IgD-negative memory B cell (primary cell): ENCODE measurements at regions not wholly inside any gene's neighbourhood (a gene's known extent, or its start where the extent isn't known, plus 50 kb on each side); places are given as distances from the start of the nearest gene placed in this dataset.

Experiments
- H3K27ac Mint-ChIP-seq, 3 donors: one replicate each; pipeline ENCODE4 v1.8.0; 2020 to 2022; ENCODE audit warnings: mild to moderate bottlenecking in 3 of 3, mixed read lengths in 3 of 3, moderate library complexity in 1 of 3
- H3K27me3 Mint-ChIP-seq: one replicate; pipeline ENCODE4 v1.8.0; 2021; ENCODE audit warnings: mixed read lengths
- H3K36me3 Mint-ChIP-seq: one replicate; pipeline ENCODE4 v1.8.0; 2020; ENCODE audit warnings: mild to moderate bottlenecking, mixed read lengths
- H3K4me1 Mint-ChIP-seq, 3 donors: one replicate each; pipeline ENCODE4 v1.8.0; 2020 to 2022; ENCODE audit warnings: mixed read lengths in 3 of 3, mild to moderate bottlenecking in 1 of 3
- H3K4me3 Mint-ChIP-seq, 4 donors: one replicate each; pipeline ENCODE4 v1.8.0; 2020 to 2022; ENCODE audit warnings: mild to moderate bottlenecking in 4 of 4, mixed read lengths in 4 of 4, moderate library complexity in 3 of 4
- H3K9me3 Mint-ChIP-seq, 3 donors: one replicate each; pipeline ENCODE4 v1.8.0; 2020 to 2021; ENCODE audit warnings: mixed read lengths in 3 of 3, mild to moderate bottlenecking in 1 of 3

DNA sequence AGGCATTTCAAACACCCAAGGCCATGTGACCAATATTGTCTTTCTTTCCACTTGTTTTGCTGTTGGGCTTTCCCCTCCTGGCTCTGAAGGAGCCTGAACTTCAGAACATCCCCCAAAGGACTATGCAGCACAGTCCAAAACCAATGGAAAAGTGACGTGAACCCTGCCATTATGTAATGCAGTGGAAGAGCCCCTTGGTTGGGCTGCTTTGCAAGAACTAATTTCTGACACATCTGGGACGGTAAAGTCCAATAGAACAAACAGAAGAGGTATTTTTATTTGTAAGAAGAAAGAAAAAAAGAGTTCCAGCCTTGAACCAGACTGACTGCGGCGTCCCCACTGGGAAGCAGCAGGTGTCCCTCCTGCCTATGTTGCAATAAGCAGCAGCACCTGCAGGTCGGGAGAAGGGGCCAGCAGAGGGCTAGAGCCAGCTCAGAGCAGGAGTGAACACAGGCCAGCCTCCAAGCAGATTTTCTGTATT, 116.7 kb downstream of the CDC7 start:
- H3K27me3 Mint-ChIP-seq: peaks cover 12% of the 10 kb centered on the region
- peak overlapping the region in 1 of 3 donors; percentile 29 for H3K27ac Mint-ChIP-seq
- no peaks in the 10 kb centered on the region for H3K36me3 Mint-ChIP-seq
- H3K4me3 Mint-ChIP-seq: peak overlapping the region in 1 of 4 donors; percentile 61
- peaks cover 0 to 1% (median 0%) of the 10 kb centered on the region in 3 donors for H3K4me1 Mint-ChIP-seq
- peaks cover 0 to 2% (median 0%) of the 10 kb centered on the region in 3 donors for H3K9me3 Mint-ChIP-seq

DNA sequence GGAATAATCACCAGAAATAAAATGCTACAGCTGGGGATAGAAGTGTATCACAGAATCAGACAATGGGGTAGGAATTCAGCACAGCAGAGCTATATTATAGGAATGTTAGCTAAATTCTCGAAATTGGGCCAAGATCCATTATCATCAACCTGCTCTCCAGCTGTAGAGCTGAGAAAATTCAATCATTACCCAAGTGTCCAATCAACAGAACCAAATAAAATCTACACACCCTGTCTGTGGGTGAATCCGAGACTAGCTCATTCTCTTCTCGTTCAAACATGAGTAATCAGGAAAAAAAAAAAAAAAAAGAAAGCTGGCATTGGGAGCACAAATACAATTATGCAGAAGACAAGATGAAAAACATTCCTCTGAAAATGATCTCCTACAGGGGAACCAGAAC, 119.2 kb downstream of the CDC7 start:
- no peaks in the 10 kb centered on the region for H3K36me3 Mint-ChIP-seq
- no peak overlapping the region for H3K27ac Mint-ChIP-seq
- H3K27me3 Mint-ChIP-seq: peaks cover 12% of the 10 kb centered on the region
- peaks cover 0 to 1% (median 0%) of the 10 kb centered on the region in 3 donors for H3K4me1 Mint-ChIP-seq
- H3K4me3 Mint-ChIP-seq: no peak overlapping the region
- H3K9me3 Mint-ChIP-seq: peaks cover 0 to 4% (median 2%) of the 10 kb centered on the region in 3 donors

DNA sequence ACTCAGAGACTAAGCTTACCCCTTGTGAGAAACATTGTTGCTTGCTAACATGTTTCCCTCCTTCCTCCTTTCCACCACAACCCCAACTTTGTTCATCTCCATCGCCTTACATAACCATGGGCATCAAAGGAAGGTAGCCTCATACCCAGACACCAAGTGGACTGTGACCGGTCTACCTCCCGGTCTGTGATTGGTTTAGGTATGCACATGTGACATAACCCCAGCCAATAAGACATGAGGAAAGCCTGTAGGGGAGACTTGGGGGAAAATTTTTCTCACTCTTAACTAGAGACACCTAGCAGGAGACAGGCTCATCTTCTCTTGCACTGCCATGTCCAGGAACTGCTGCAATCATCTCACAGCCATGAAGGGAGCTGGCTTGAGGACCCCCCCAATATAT, 120.7 kb downstream of the CDC7 start:
- no peaks in the 10 kb centered on the region for H3K4me1 Mint-ChIP-seq

DNA sequence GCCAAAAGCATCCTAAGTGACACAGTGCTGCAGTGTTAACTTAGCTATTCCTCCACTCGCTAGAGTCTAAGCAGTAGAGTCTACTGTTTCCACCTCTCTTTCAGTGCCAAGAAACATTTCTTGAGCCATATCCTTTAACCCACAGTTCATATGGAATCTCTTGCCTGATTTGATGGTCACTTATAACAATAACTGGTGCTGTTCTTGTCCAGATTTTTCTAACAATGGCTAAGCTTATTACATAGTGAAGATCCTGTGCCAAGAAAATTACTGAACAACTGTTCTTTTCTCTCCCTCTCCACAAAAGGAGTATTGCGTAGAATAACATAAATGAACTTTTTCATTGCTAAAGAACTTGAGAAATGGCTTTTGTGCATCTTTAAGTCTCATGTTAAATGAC, 121.3 kb downstream of the CDC7 start:
- Mint-ChIP-seq H3K4me3 (no peak overlapping the region), H3K27ac (no peak overlapping the region), H3K9me3 (peaks cover 0 to 4% (median 2%) of the 10 kb centered on the region in 3 donors), H3K36me3 (peaks cover 4% of the 10 kb centered on the region), H3K4me1 (no peaks in the 10 kb centered on the region), H3K27me3 (peaks cover 11% of the 10 kb centered on the region)

More for the DNA sequence above, 120.7 kb downstream of the CDC7 start:
- H3K27ac Mint-ChIP-seq: no peak overlapping the region
- H3K27me3 Mint-ChIP-seq: peaks cover 12% of the 10 kb centered on the region
- H3K9me3 Mint-ChIP-seq: peaks cover 0 to 4% (median 2%) of the 10 kb centered on the region in 3 donors
- H3K4me3 Mint-ChIP-seq: no peak overlapping the region
- H3K36me3 Mint-ChIP-seq: peaks cover 4% of the 10 kb centered on the region

DNA sequence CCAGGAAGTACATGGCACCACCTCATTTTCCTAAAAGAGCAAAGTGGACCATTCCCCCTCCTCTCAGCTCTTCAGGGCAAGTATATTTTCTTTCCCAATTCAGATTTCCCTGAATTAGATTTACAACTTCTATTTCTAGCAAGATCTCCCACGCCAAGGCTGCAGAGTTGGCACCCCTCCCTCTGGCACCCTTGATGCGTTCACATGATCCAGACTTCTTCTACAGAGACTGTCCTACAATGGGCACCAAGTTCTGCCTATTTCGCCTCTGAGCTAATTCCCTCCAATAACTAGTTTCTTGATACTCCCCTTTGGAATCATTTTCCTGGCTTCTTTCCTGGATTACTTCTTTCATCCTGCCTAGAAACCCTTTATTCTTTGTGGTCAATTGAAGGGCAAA, 122.0 kb downstream of the CDC7 start:
- Mint-ChIP-seq H3K9me3 (peaks cover 2 to 4% (median 4%) of the 10 kb centered on the region in 3 donors), H3K4me3 (no peak overlapping the region), H3K27ac (no peak overlapping the region), H3K4me1 (no peaks in the 10 kb centered on the region), H3K27me3 (peaks cover 7% of the 10 kb centered on the region), H3K36me3 (peaks cover 4% of the 10 kb centered on the region)

DNA sequence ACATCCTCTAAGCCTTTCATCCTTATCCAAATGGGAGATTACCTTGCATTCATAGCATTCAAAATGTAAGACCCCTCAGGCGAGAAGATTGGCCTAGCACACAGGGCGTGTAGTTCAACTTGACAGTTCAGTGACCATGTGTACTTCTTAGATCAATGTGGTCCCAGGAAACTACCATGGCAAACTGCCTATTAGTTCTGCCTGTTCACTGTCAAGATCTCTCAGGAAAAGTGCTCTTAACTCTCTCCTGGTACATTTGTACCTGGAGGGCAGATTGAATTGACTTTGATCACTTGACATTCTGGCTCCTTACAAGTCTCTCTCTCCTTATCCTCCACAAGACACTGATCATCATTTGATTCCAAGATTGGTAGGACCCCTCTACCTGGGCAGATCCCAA, 122.4 kb downstream of the CDC7 start:
- Mint-ChIP-seq H3K36me3 (peaks cover 4% of the 10 kb centered on the region), H3K4me3 (no peak overlapping the region), H3K27me3 (peaks cover 7% of the 10 kb centered on the region), H3K9me3 (peaks cover 2 to 4% (median 4%) of the 10 kb centered on the region in 3 donors), H3K4me1 (no peaks in the 10 kb centered on the region), H3K27ac (no peak overlapping the region)

DNA sequence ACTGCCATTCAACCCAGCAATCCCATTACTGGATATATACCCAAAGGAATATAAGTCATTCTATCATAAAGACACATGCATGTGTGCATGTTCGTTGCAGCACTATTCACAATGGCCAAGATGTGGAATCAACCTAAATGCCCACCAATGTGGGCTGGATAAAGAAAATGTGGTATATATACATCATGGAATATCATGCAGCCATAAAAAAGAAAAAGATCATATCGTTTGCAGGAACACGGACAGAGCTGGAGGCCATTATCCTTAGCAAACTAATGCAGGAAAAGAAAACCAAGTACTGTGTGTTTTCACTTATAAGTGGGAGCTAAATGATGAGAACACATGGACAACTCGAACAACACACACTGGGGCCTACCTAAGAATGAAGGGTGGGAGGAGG, 123.7 kb downstream of the CDC7 start:
- Mint-ChIP-seq H3K27ac (no peak overlapping the region), H3K36me3 (peaks cover 4% of the 10 kb centered on the region), H3K4me3 (peak overlapping the region in 1 of 4 donors; percentile 14), H3K9me3 (peaks cover 0 to 4% (median 4%) of the 10 kb centered on the region in 3 donors), H3K4me1 (no peaks in the 10 kb centered on the region), H3K27me3 (peaks cover 4% of the 10 kb centered on the region)
